ENCODE measurements at regions not wholly inside any gene's neighbourhood (a gene's known extent, or its start where the extent isn't known, plus 50 kb on each side); places are given as distances from the start of the nearest gene placed in this dataset.

GRCh38 chr5:57906671-57907070 is 424.1 kb upstream of the ACTBL2 start:
- TF ChIP-seq POLR2AphosphoS5 (IDR thresholded peaks at IDR 0.05; ENCODE audit: low read depth, low read length) = no peak
- no peak for TF ChIP-seq POU2F2 (IDR thresholded peaks at IDR 0.05; ENCODE audit: low read depth, low read length)
- no peak for TF ChIP-seq POLR2A (IDR thresholded peaks at IDR 0.05; ENCODE audit: low read depth, low read length)
- TF ChIP-seq TAF1 (IDR thresholded peaks at IDR 0.05; ENCODE audit: low read depth, low read length) = no peak
- no peak for TF ChIP-seq SPI1 (IDR thresholded peaks at IDR 0.05; ENCODE audit: low read depth, low read length)
